GM12878 (cell line): ENCODE measurements at regions not wholly inside any gene's neighbourhood (a gene's known extent, or its start where the extent isn't known, plus 50 kb on each side); places are given as distances from the start of the nearest gene placed in this dataset.

Experiments
- ATAC-seq: fragments of 200-7000 bp; cut with Tn5 transposase; 3 replicates; pipeline ENCODE4 v1.9.1; 2020; ENCODE audit warnings: mild to moderate bottlenecking, moderate library complexity
- BruUV-seq: library from RNA; stranded (reverse); fragments of 400-500 nt; replicated peaks from 2 replicates; lab custom pipeline; 2021; lab: Mats Ljungman, UMichigan
- CTCF ChIA-PET: fragments of 300-600 bp; sonication (Branson Sonifier 250); formaldehyde crosslinking; extraction: SDS; loops from one replicate; lab custom pipeline; 2021; ENCODE audit warnings: inconsistent platforms; lab: Yijun Ruan, JAX
- POLR2A ChIA-PET: fragments of 350-600 bp; formaldehyde crosslinking; extraction: SDS; loops from one replicate; lab custom pipeline; 2021; ENCODE audit warnings: inconsistent platforms; lab: Charles Lee
- RAD21 ChIA-PET: fragments of 300-600 bp; sonication (Branson Sonifier 250); formaldehyde crosslinking; loops from one replicate; lab custom pipeline; 2023; ENCODE audit warnings: antibody characterized with exemption; ENCODE audit not compliant: unreplicated experiment; lab: Charles Lee
- SMC1A ChIA-PET: fragments of 300-600 bp; sonication (Branson Sonifier 250); formaldehyde crosslinking; loops from one replicate; lab custom pipeline; 2023; ENCODE audit not compliant: unreplicated experiment, uncharacterized antibody; lab: Charles Lee
- DNase-seq: peaks from one replicate; pipeline ENCODE4 v3.0.0-alpha.2; 2011; ENCODE audit warnings: low read depth, low spot score
- FAIRE-seq: peaks from 3 replicates; lab custom pipeline; 2011; peaks lifted over from hg19 to GRCh38; lab: Jason Lieb, UNC
- H2AFZ ChIP-seq: 2 replicates; pipeline ENCODE4 v1.6.0; 2011; ENCODE audit warnings: low read depth, low read length, control low read depth; ENCODE audit not compliant: control insufficient read depth
- H3K27ac ChIP-seq: 2 replicates; pipeline ENCODE4 v1.5.1; 2011; ENCODE audit warnings: control low read depth; ENCODE audit not compliant: control insufficient read depth, insufficient read depth
- H3K27me3 ChIP-seq, 2 experiments: replicated peaks in 1 of 2; 2 replicates each; pipeline versions ENCODE4 v1.6.0 to v1.6.1; 2011; ENCODE audit warnings: low read length in 1 of 2; ENCODE audit not compliant: control insufficient read depth in 2 of 2, insufficient read depth in 2 of 2
- H3K36me3 ChIP-seq, 2 experiments: 2 replicates each; pipeline ENCODE4 v1.5.1; 2011; ENCODE audit warnings: low read length in 1 of 2; ENCODE audit not compliant: control insufficient read depth in 2 of 2, insufficient read depth in 2 of 2
- H3K4me1 ChIP-seq: 2 replicates; pipeline ENCODE4 v1.6.1; 2011; ENCODE audit warnings: mild to moderate bottlenecking, low read length, moderate library complexity, mixed read lengths; ENCODE audit not compliant: control insufficient read depth, insufficient read depth
- H3K4me2 ChIP-seq: 2 replicates; pipeline ENCODE4 v1.6.0; 2011; ENCODE audit warnings: control low read depth; ENCODE audit not compliant: control insufficient read depth, insufficient read depth
- H3K4me3 ChIP-seq: fragments of 200-600 bp; sonication (generic); 2 replicates; pipeline ENCODE4 v1.5.1; 2016
- H3K79me2 ChIP-seq: 2 replicates; pipeline ENCODE4 v1.6.0; 2011; ENCODE audit warnings: low read length; ENCODE audit not compliant: control insufficient read depth, insufficient read depth
- H3K9ac ChIP-seq: 2 replicates; pipeline ENCODE4 v1.8.0; 2011; ENCODE audit warnings: low read length, control low read depth, mixed read lengths; ENCODE audit not compliant: control insufficient read depth, insufficient read depth
- H3K9me3 ChIP-seq: replicated peaks from 3 replicates; pipeline ENCODE4 v1.5.1; 2011; ENCODE audit warnings: mild to moderate bottlenecking, low read length; ENCODE audit not compliant: control insufficient read depth, insufficient read depth
- H4K20me1 ChIP-seq: 2 replicates; pipeline ENCODE4 v1.6.0; 2011; ENCODE audit not compliant: control insufficient read depth, insufficient read depth
- CBFB ChIP-seq: IDR thresholded peaks from 2 replicates; pipeline ENCODE4 v1.6.1; 2016; ENCODE audit warnings: antibody characterized with exemption, low read depth
- E4F1 ChIP-seq: fragments of 450-650 bp; IDR thresholded peaks from 2 replicates; pipeline ENCODE4 v1.6.1; 2018; ENCODE audit warnings: borderline replicate concordance, mild to moderate bottlenecking; ENCODE audit not compliant: partially characterized antibody
- EED ChIP-seq: sonication (generic); IDR thresholded peaks from 2 replicates; pipeline ENCODE4 v1.6.1; 2016; ENCODE audit warnings: antibody characterized with exemption, low read depth
- FOS ChIP-seq: IDR thresholded peaks from 3 replicates; pipeline ENCODE4 v1.6.1; 2011; ENCODE audit warnings: borderline replicate concordance; ENCODE audit not compliant: insufficient read length; ENCODE audit errors: extremely low read depth
- GABPA ChIP-seq: IDR thresholded peaks from 2 replicates; pipeline ENCODE4 v1.6.1; 2014; ENCODE audit warnings: antibody characterized with exemption, low read depth, mild to moderate bottlenecking, inconsistent platforms
- HDGF ChIP-seq: fragments of 450-650 bp; IDR thresholded peaks from 2 replicates; pipeline ENCODE4 v1.6.1; 2016; ENCODE audit warnings: antibody characterized with exemption
- IKZF2 ChIP-seq, 2 experiments: fragments of 450-650 bp; IDR thresholded peaks; 2 replicates each; pipeline ENCODE4 v1.6.1; 2017; ENCODE audit warnings: mild to moderate bottlenecking in 2 of 2, moderate library complexity in 2 of 2
- MEF2A ChIP-seq: IDR thresholded peaks from 2 replicates; pipeline ENCODE4 v1.6.1; 2011; ENCODE audit warnings: low read depth, mild to moderate bottlenecking, low read length, moderate library complexity; ENCODE audit not compliant: insufficient read depth
- NRF1 ChIP-seq: conservative IDR thresholded peaks from 2 replicates; pipeline ENCODE4 v1.6.1; 2011; ENCODE audit warnings: mild to moderate bottlenecking, low read depth, low read length, improper control_type of control experiment
- PKNOX1 ChIP-seq: fragments of 450-650 bp; IDR thresholded peaks from 2 replicates; pipeline ENCODE4 v1.6.1; 2016; ENCODE audit warnings: mild to moderate bottlenecking
- PRDM15 ChIP-seq: fragments of 450-650 bp; formaldehyde crosslinking; IDR thresholded peaks from 2 replicates; pipeline ENCODE4 v1.4.0; 2020; ENCODE audit warnings: mild to moderate bottlenecking, moderate library complexity
- RUNX3 ChIP-seq: IDR thresholded peaks from 2 replicates; pipeline ENCODE4 v1.6.1; 2012; ENCODE audit warnings: low read length, inconsistent platforms
- SMC3 ChIP-seq: IDR thresholded peaks from 2 replicates; pipeline ENCODE4 v1.6.1; 2011; ENCODE audit warnings: low read length, improper control_type of control experiment, borderline replicate concordance
- ZSCAN29 ChIP-seq: fragments of 450-650 bp; IDR thresholded peaks from 2 replicates; pipeline ENCODE4 v1.6.1; 2017; ENCODE audit warnings: mild to moderate bottlenecking, moderate library complexity
- ZZZ3 ChIP-seq: IDR thresholded peaks from 2 replicates; pipeline ENCODE4 v1.6.1; 2011; ENCODE audit warnings: low read depth; ENCODE audit not compliant: control insufficient read depth, insufficient read length
- in situ Hi-C: fragments of 300-500 bp; cut with MboI; formaldehyde crosslinking; loops from 9 replicates; pipeline ENCODE4 v1.14.3; 2018; ENCODE audit warnings: mixed read lengths
- intact Hi-C: fragments of 100-400 bp; cut with micrococcal nuclease; formaldehyde crosslinking; loops from one replicate; pipeline ENCODE4 v1.14.2; 2022; ENCODE audit not compliant: unreplicated experiment

- no peak for TF ChIP-seq PRDM15 (CRISPR knock-in tag)
- no peak for TF ChIP-seq SMC3
- TF ChIP-seq MEF2A, result no peak
- TF ChIP-seq ZZZ3, result no peak
Measured at GRCh38 chr4:52317361-52317879, 266.3 kb downstream of the SPATA18 start (continued).

GRCh38 chr4:52317981-52318380 lies 266.9 kb downstream of the SPATA18 start:
- no peaks in the 10 kb centered on the region for H3K9me3 ChIP-seq
- no peak overlapping the region for H3K4me2 ChIP-seq
- CTCF ChIA-PET, result no interaction called here
- no peaks in the 10 kb centered on the region for H3K27me3 ChIP-seq
- BruUV-seq, result no TSS peak
- intact Hi-C loops (no loop called here), in situ Hi-C loops (no loop called here)
- no peak overlapping the region for H2AFZ ChIP-seq
- RAD21 ChIA-PET, result no interaction called here
- H3K4me1 ChIP-seq, result no peaks in the 10 kb centered on the region
- POLR2A ChIA-PET, result no interaction called here
- FAIRE-seq (no peak), DNase-seq (no peak), ATAC-seq (no peak)
- H3K36me3 ChIP-seq, result no peaks in the 10 kb centered on the region
- no peak overlapping the region for H3K9ac ChIP-seq
- no peak overlapping the region for H3K27ac ChIP-seq
- no peak overlapping the region for H3K4me3 ChIP-seq
- no peaks in the 10 kb centered on the region for H3K79me2 ChIP-seq
- SMC1A ChIA-PET, result no interaction called here
- H4K20me1 ChIP-seq, result no peaks in the 10 kb centered on the region
- no peak for TF ChIP-seq NRF1
- TF ChIP-seq CBFB, result no peak
- no peak for TF ChIP-seq HDGF
- TF ChIP-seq E4F1, result no peak
- no peak for TF ChIP-seq ZSCAN29
- TF ChIP-seq GABPA, result no peak
- TF ChIP-seq IKZF2 (IDR thresholded peaks at IDR 0.05), result no peak
- no peak for TF ChIP-seq RUNX3
- no peak for TF ChIP-seq PKNOX1
- no peak for TF ChIP-seq EED
- TF ChIP-seq FOS, result no peak
